Left forelimb (tissue), 1 donor: ENCODE measurements at regions not wholly inside any gene's neighbourhood (a gene's known extent, or its start where the extent isn't known, plus 50 kb on each side); places are given as distances from the start of the nearest gene placed in this dataset.

Source experiments
- DNase-seq: peaks from one replicate; pipeline ENCODE4 v3.0.0-alpha.2; 2018; ENCODE audit warnings: low spot score

DNA sequence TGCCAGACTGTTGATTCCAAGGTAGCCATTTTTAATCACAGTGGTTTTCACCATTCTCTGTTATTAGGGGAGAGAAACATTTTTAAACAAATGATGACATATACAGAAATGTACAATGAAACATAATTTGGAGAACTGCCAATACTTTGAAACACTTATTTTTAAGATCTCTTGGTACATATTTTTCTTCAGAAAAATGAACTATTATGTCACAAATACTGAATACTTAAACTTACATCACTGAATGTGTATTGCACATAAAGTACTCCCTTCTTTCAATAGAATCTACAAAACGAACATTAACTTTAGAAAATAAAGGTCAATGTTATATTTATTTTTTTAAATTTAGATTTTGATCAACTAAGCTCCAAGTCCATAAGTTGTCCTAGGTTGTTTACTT, 71.7 kb upstream of the CPNE8 start:
- no peak for DNase-seq

DNA sequence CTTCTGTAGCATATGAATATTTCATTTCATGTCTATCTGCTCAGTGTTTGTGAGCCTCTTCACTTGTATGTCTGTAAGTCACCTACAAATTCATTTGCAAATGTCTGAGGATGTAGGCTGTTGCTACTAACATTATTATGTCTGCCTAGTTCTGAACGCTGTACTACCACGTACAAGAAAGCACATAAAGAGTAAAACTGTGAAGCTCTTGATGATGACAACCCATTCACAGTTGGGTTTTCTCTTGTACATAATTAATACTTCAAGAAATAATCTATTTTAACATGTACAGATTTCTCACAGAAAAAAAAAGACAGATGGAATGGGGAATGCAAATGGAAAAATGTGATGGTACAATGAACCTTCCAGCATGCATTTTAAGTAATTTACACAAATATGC, 64.3 kb upstream of the CPNE8 start:
- no peak for DNase-seq

DNA sequence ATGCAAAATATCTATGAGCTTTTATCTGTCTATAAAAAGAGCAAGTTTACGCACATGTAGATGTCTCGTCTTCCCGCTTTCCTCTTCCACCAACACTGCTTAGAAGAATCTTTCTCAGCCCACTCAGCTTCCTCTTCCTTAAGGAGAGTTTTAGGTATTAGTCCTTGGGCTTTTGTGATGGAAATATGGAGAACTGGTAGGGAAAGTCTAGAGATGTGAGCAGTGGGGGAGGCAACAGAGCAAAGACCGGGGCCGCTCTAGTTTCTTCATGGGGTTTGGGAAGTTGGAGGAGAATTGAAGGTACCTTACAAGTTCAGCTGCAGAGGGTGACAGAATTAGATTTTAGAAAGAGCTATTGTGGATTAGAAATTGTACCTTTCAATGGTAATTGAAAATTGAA, 56.3 kb upstream of the CPNE8 start:
- no peak for DNase-seq

DNA sequence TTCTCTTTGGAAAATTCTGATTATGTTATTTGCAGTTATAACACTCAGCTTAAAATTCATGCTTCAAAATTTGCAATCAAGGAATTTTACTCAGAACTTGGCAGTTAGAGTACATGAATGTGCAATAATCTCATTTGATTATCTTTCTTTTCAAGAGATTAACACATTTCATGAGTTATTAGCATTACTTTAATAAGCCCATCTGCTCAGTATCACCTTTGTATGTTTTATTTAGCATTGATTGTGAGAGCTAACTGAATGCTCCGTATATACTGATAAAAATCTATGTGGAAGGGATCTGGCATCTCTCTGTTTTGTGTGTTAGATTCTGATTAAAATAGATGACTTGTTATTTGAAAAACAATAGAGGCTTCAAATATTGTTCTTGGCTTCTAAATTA, 55.6 kb upstream of the CPNE8 start:
- no peak for DNase-seq

DNA sequence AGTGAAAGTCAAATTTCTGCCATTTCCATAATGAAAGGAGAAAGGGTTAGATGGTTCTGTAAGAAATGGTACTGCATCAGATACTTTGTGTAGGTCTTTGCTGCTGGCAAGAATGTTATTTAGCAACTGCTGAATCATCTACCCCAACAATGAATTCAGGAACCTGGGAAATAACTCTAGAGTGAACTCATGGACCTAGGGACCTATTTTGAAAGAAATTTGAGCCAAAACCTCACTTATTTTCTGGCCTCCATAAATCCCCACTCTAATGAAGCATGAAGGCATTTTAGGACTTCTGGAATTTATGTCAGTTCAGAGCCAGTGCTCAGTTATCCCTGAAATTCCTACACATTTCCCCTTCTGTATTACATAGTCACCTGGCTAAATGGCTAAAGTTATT, 50.9 kb upstream of the CPNE8 start:
- DNase-seq, result no peak
